Smooth muscle cell (in vitro differentiated cells): ENCODE measurements at regions not wholly inside any gene's neighbourhood (a gene's known extent, or its start where the extent isn't known, plus 50 kb on each side); places are given as distances from the start of the nearest gene placed in this dataset.

Experiments used
- DNase-seq: peaks from one replicate; lab custom pipeline; 2025; ENCODE audit not compliant: unreplicated experiment; lab: John Stamatoyannopoulos, UW
- H2AFZ ChIP-seq: fragments of 200-600 bp; sonication (generic); 2 replicates; pipeline ENCODE4 v1.6.0; 2016; ENCODE audit warnings: antibody characterized with exemption, low read depth, mild to moderate bottlenecking
- H3F3A ChIP-seq: fragments of 200-600 bp; sonication (generic); 2 replicates; pipeline ENCODE4 v1.6.0; 2017; ENCODE audit warnings: antibody characterized with exemption, low read depth
- H3K27ac ChIP-seq: fragments of 200-600 bp; sonication (generic); 2 replicates; pipeline ENCODE4 v1.5.1; 2016; ENCODE audit warnings: low read depth, mild to moderate bottlenecking
- H3K27me3 ChIP-seq: fragments of 200-600 bp; sonication (generic); 2 replicates; pipeline ENCODE4 v1.6.1; 2016; ENCODE audit warnings: low read depth, mild to moderate bottlenecking
- H3K36me3 ChIP-seq: fragments of 200-600 bp; sonication (generic); 2 replicates; pipeline ENCODE4 v1.5.1; 2016; ENCODE audit warnings: low read depth
- H3K4me1 ChIP-seq: fragments of 200-600 bp; sonication (generic); 2 replicates; pipeline ENCODE4 v1.5.1; 2016; ENCODE audit warnings: low read depth
- H3K4me2 ChIP-seq: fragments of 200-600 bp; sonication (generic); 2 replicates; pipeline ENCODE4 v1.6.0; 2016; ENCODE audit warnings: mild to moderate bottlenecking
- H3K4me3 ChIP-seq: fragments of 200-600 bp; sonication (generic); 2 replicates; pipeline ENCODE4 v1.5.1; 2016; ENCODE audit warnings: mild to moderate bottlenecking
- H3K79me2 ChIP-seq: fragments of 200-600 bp; sonication (generic); 2 replicates; pipeline ENCODE4 v1.6.0; 2016; ENCODE audit warnings: low read depth, mild to moderate bottlenecking
- H3K9ac ChIP-seq: fragments of 200-600 bp; sonication (generic); 2 replicates; pipeline ENCODE4 v1.6.0; 2016; ENCODE audit warnings: low read depth
- H3K9me3 ChIP-seq: fragments of 200-600 bp; sonication (generic); replicated peaks from 2 replicates; pipeline ENCODE4 v1.5.1; 2016; ENCODE audit warnings: low read depth
- H4K20me1 ChIP-seq: fragments of 200-600 bp; sonication (generic); 2 replicates; pipeline ENCODE4 v1.6.0; 2016; ENCODE audit warnings: low read depth
- WGBS: methylation state at CpG from one replicate; pipeline ENCODE4 v1.1.7; 2016; ENCODE audit warnings: low lambda C conversion rate; 5-methylcytosine and 5-hydroxymethylcytosine counted together
- TF ChIP-seq, protein P1 (sequence below): fragments of 200-600 bp; sonication (generic); IDR thresholded peaks from 2 replicates; pipeline ENCODE4 v1.5.1; 2017; ENCODE audit warnings: borderline replicate concordance, mild to moderate bottlenecking, antibody characterized with exemption; ENCODE audit not compliant: insufficient read depth, poor library complexity, severe bottlenecking

DNA sequence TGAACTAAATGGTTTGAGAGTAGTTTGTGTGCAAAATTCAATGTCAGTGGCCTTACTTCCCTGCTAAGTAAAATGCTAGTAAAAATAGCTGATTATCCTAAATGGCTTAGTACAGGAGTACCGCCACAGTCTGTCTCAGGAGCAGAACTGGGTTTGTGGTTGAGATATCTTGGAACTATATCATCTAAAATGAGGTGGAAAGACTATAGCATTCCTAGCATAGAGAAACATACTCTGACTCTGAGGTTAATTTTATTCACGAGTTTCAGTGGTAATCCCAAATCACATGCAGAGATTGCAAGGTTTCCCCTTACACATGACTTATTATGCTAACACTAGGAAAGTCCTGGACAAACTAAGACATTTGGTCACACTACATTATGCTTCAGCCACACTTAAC is 70.4 kb downstream of the OR13H1 start:
- no peak overlapping the region for H3K4me2 ChIP-seq
- H3K79me2 ChIP-seq: no peaks in the 10 kb centered on the region
- TF ChIP-seq, protein P1, sequence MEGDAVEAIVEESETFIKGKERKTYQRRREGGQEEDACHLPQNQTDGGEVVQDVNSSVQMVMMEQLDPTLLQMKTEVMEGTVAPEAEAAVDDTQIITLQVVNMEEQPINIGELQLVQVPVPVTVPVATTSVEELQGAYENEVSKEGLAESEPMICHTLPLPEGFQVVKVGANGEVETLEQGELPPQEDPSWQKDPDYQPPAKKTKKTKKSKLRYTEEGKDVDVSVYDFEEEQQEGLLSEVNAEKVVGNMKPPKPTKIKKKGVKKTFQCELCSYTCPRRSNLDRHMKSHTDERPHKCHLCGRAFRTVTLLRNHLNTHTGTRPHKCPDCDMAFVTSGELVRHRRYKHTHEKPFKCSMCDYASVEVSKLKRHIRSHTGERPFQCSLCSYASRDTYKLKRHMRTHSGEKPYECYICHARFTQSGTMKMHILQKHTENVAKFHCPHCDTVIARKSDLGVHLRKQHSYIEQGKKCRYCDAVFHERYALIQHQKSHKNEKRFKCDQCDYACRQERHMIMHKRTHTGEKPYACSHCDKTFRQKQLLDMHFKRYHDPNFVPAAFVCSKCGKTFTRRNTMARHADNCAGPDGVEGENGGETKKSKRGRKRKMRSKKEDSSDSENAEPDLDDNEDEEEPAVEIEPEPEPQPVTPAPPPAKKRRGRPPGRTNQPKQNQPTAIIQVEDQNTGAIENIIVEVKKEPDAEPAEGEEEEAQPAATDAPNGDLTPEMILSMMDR: no peak
- no peak overlapping the region for H3K4me3 ChIP-seq
- no peaks in the 10 kb centered on the region for H3K9me3 ChIP-seq
- no peaks in the 10 kb centered on the region for H3K27me3 ChIP-seq
- H3K4me1 ChIP-seq: no peaks in the 10 kb centered on the region
- no peaks in the 10 kb centered on the region for H3K36me3 ChIP-seq
- H3K9ac ChIP-seq: no peak overlapping the region
- DNase-seq: no peak
- 44% methylated on average over 2 of the region's 2 CpGs for WGBS
- no peak overlapping the region for H2AFZ ChIP-seq
- H3K27ac ChIP-seq: no peak overlapping the region
- H3F3A ChIP-seq: no peaks in the 10 kb centered on the region
- no peaks in the 10 kb centered on the region for H4K20me1 ChIP-seq

DNA sequence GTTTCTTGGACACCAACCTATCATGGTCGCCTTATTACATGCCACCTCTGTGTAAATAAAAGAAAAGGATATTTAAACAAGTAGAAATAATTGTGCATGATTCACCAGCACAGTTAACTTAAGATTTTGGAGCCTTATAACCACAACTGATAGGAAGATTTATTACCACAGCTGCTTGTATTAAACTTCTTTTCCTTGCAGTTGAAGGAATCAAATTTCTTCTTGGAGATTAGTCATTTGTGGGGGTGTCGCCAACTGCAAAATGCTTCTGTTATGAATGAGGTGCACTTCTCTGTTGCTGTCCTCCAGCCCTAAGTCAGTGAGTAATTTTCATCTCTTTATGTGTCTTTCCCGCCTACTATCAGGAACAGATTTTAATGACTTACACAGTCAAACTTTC is 73.3 kb downstream of the OR13H1 start:
- H2AFZ ChIP-seq: no peak overlapping the region
- 43% methylated on average over 3 of the region's 3 CpGs for WGBS
- TF ChIP-seq, protein P1: no peak
- H3K27ac ChIP-seq: no peak overlapping the region
- H3K4me1 ChIP-seq: no peaks in the 10 kb centered on the region
- no peaks in the 10 kb centered on the region for H4K20me1 ChIP-seq
- no peaks in the 10 kb centered on the region for H3K36me3 ChIP-seq
- no peak overlapping the region for H3K4me3 ChIP-seq
- H3K4me2 ChIP-seq: no peak overlapping the region
- H3K27me3 ChIP-seq: no peaks in the 10 kb centered on the region
- H3K9ac ChIP-seq: no peak overlapping the region
- H3K9me3 ChIP-seq: no peaks in the 10 kb centered on the region
- H3F3A ChIP-seq: no peaks in the 10 kb centered on the region
- H3K79me2 ChIP-seq: no peaks in the 10 kb centered on the region
- DNase-seq: no peak

DNA sequence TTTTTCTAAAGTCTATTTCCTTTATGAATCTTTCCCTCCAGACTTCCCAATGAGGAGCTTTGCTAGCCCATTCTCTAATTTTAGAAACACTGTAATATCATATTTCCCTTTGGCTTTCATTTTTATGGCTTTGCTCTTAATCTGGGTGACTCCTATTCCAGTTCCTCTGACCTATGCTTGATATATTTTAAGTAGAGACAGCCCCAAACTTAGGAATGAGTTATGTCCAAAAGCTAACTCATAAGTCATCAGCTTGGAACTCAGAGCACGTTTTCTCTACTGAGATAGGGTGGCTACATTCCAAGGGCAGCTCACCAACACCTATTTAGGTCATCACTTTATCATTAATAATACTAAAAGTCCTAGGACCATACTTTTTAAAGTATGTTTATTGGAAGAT is 77.8 kb downstream of the OR13H1 start:
- Histone ChIP-seq H3K27me3 (no peaks in the 10 kb centered on the region), H3K36me3 (no peaks in the 10 kb centered on the region), H3K27ac (no peak overlapping the region), H3K4me2 (no peak overlapping the region), H3F3A (no peaks in the 10 kb centered on the region), H2AFZ (no peak overlapping the region), H3K4me3 (no peak overlapping the region), H3K9me3 (no peaks in the 10 kb centered on the region), H3K4me1 (no peaks in the 10 kb centered on the region), H4K20me1 (no peaks in the 10 kb centered on the region), H3K79me2 (no peaks in the 10 kb centered on the region), H3K9ac (no peak overlapping the region)
- 17% methylated on average over 1 of the region's 1 CpG for WGBS
- no peak for DNase-seq
- TF ChIP-seq, protein P1: no peak

DNA sequence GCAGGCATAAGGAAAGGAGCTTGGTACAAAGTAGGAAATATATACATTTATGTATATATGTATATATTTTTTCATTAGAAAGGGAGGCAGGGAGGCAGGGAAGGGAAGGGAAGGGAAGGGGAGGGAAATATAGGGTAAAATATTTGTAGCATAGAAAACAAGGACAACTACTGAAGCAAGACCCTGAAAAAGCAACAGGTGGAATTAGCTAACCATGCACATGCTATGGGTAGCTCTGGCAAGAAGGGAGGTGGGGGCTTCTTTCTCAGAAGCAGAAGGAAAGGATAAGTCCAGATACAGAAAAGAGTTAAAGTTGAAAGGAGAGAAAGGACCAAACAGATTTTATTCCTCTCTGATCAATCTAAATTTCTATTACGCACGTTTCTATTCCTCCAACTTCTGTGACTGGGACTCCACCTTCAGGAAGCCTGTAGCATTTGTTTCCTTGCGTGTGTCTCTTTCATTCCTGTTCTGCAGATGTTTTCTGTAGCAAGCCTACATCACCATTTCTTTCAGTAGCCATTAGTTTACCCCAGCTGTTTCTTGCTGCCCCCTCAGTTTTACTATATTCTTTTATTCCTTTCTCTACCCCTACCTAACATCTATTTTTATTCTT is 82.9 kb downstream of the OR13H1 start:
- WGBS: 51% methylated on average over 3 of the region's 3 CpGs
- H3F3A ChIP-seq: no peaks in the 10 kb centered on the region

More for the DNA sequence above, 82.9 kb downstream of the OR13H1 start:
- DNase-seq: no peak
- H3K36me3 ChIP-seq: no peaks in the 10 kb centered on the region
- no peak overlapping the region for H3K9ac ChIP-seq
- no peak overlapping the region for H3K4me2 ChIP-seq
- H3K4me3 ChIP-seq: no peak overlapping the region
- no peak overlapping the region for H3K27ac ChIP-seq
- no peaks in the 10 kb centered on the region for H3K4me1 ChIP-seq
- no peaks in the 10 kb centered on the region for H3K9me3 ChIP-seq
- no peak overlapping the region for H2AFZ ChIP-seq
- TF ChIP-seq, protein P1: peak; percentile 23
- no peaks in the 10 kb centered on the region for H3K79me2 ChIP-seq
- H3K27me3 ChIP-seq: peaks cover 5% of the 10 kb centered on the region
- H4K20me1 ChIP-seq: no peaks in the 10 kb centered on the region
